Activated CD4-positive, alpha-beta T cell treated with anti-CD3 and anti-CD28 coated beads for 48 hours (primary cell): ENCODE measurements at regions not wholly inside any gene's neighbourhood (a gene's known extent, or its start where the extent isn't known, plus 50 kb on each side); places are given as distances from the start of the nearest gene placed in this dataset.

Experiments used
- DNase-seq: peaks from one replicate; pipeline ENCODE4 v3.0.0-alpha.2; 2020

- no peak for DNase-seq
These were observed 50.1 kb upstream of the KCNJ15 start for GRCh38 chr21:38206646-38207045.
